ENCODE measurements at regions not wholly inside any gene's neighbourhood (a gene's known extent, or its start where the extent isn't known, plus 50 kb on each side); places are given as distances from the start of the nearest gene placed in this dataset.

DNA sequence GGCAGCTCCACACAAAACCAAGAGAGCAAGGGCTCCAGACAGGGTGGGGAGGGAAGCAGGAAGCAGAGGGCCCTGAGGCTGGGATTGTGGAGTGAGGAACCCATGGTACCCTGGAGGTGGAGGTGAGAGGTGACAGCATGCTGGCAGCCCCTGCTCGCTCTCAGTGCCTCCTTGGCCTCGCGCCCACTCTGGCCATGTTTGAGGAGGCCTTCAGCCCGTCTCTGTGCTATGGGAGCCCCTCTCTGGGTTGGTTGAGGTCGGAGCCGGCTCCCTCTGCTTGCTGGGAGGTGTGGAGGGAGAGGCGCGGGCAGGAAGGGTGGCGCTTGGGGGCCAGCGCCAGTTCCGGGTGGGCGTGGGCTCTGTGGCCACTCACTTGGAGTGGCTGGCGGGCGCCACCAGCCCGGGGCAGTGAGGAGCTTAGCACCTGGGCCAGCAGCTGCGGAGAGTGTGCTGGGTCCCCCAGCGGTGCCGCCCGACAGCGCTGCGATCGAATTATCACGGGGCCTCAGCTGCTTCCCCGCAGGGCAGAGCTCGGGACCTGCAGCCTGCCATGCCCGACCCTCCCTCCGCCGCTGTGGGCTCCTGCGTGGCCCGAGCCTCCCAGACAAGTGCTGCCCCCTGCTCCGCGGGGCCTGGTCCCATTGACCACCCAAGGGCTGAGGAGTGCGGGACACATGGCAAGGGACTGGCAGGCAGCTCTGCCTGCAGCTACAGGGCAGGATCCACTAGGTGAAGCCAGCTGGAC lies 196.0 kb downstream of the DACT1 start:
- DNase-seq (ENCODE audit: extremely low spot score), result no peak
- Histone ChIP-seq H3K27me3 (no peaks in the 10 kb centered on the region), H3K4me3 (no peak overlapping the region), H3K4me1 (no peaks in the 10 kb centered on the region), H3K27ac (replicated peaks in 1 of 4) (no peak overlapping the region), H3K36me3 (no peaks in the 10 kb centered on the region), H3K9me3 (no peaks in the 10 kb centered on the region)
- intact Hi-C loops (cut with DNase I), result no loop called here
- WGBS, result 100% methylated on average over 1 of the region's 33 CpGs
- TF ChIP-seq POLR2A (IDR thresholded peaks at IDR 0.05; ENCODE audit: low read depth), result no peak
- TF ChIP-seq EP300 (IDR thresholded peaks at IDR 0.05), result no peak
- TF ChIP-seq, protein P1, sequence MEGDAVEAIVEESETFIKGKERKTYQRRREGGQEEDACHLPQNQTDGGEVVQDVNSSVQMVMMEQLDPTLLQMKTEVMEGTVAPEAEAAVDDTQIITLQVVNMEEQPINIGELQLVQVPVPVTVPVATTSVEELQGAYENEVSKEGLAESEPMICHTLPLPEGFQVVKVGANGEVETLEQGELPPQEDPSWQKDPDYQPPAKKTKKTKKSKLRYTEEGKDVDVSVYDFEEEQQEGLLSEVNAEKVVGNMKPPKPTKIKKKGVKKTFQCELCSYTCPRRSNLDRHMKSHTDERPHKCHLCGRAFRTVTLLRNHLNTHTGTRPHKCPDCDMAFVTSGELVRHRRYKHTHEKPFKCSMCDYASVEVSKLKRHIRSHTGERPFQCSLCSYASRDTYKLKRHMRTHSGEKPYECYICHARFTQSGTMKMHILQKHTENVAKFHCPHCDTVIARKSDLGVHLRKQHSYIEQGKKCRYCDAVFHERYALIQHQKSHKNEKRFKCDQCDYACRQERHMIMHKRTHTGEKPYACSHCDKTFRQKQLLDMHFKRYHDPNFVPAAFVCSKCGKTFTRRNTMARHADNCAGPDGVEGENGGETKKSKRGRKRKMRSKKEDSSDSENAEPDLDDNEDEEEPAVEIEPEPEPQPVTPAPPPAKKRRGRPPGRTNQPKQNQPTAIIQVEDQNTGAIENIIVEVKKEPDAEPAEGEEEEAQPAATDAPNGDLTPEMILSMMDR (IDR thresholded peaks at IDR 0.05), result no peak
- no peak for TF ChIP-seq POLR2AphosphoS5 (IDR thresholded peaks at IDR 0.05)

DNA sequence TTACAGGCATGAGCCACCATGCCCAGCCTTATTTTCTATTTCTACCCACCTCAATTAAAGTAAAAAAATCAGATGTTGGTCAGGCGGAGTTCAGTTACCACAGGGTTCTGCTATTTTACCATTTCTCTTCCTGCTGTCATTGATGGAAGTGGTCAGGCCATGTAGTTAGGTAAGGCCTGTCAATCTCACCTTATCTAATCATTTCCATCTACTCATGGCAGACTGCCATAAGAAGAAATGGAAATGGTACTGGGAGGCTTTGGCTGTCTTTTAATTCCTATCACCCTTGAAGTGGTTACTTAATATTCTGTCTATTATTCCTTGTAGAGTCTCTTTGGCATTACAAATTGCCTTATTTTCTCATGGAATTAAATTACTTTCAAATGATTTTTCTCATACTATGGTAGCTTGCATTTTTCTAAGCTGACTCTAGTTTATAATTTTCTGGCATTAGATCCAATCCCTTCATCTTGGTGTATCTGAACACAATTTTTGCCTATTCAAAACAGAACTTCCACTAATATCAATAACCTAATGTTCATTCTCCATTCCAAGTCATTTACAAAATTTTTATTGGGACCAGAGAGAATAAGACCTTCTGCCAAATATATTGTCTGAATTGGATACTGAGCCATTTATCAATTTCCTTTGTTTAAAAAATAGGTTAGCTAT lies 198.7 kb downstream of the DACT1 start:
- H3K4me1 ChIP-seq, result no peaks in the 10 kb centered on the region
- intact Hi-C loops (cut with DNase I), result no loop called here
- H3K4me3 ChIP-seq, result no peak overlapping the region
- H3K36me3 ChIP-seq, result no peaks in the 10 kb centered on the region
- H3K27ac ChIP-seq (replicated peaks in 1 of 4), result no peak overlapping the region
- WGBS, result 100% methylated on average over 1 of the region's 1 CpG
- H3K9me3 ChIP-seq, result no peaks in the 10 kb centered on the region
- no peak for TF ChIP-seq POLR2AphosphoS5 (IDR thresholded peaks at IDR 0.05)
- TF ChIP-seq, protein P1 (IDR thresholded peaks at IDR 0.05), result no peak
- no peak for TF ChIP-seq POLR2A (IDR thresholded peaks at IDR 0.05; ENCODE audit: low read depth)
- no peak for TF ChIP-seq EP300 (IDR thresholded peaks at IDR 0.05)
- no peaks in the 10 kb centered on the region for H3K27me3 ChIP-seq
- DNase-seq (ENCODE audit: extremely low spot score), result no peak

DNA sequence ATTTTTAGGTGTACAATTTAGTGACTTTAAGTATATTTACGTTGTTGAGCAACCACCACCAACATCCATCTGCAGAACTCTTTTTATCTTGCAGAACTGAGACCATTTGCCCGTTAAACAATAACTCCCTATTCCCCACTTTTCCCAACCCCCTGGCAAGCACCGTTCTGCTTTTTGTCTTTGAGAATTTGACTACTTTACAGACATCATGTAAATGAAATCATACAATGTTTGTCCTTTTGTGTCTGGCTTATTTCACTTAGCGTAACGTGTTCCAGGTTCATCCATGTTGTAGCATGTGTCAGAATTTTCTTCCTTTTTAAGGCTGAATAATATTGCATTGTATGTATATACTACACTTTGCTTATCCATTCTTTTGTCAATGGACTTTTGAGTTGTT lies 201.5 kb downstream of the DACT1 start:
- Histone ChIP-seq H3K27me3 (no peaks in the 10 kb centered on the region), H3K4me1 (no peaks in the 10 kb centered on the region), H3K4me3 (no peak overlapping the region), H3K27ac (replicated peaks in 1 of 4) (no peak overlapping the region), H3K36me3 (no peaks in the 10 kb centered on the region), H3K9me3 (no peaks in the 10 kb centered on the region)
- DNase-seq (ENCODE audit: extremely low spot score), result no peak
- 67% methylated on average over 5 of the region's 5 CpGs for WGBS
- TF ChIP-seq, protein P1 (IDR thresholded peaks at IDR 0.05), result no peak
- TF ChIP-seq EP300 (IDR thresholded peaks at IDR 0.05) (no peak), POLR2A (IDR thresholded peaks at IDR 0.05; ENCODE audit: low read depth) (no peak), POLR2AphosphoS5 (IDR thresholded peaks at IDR 0.05) (no peak)
- intact Hi-C loops (cut with DNase I), result no loop called here

DNA sequence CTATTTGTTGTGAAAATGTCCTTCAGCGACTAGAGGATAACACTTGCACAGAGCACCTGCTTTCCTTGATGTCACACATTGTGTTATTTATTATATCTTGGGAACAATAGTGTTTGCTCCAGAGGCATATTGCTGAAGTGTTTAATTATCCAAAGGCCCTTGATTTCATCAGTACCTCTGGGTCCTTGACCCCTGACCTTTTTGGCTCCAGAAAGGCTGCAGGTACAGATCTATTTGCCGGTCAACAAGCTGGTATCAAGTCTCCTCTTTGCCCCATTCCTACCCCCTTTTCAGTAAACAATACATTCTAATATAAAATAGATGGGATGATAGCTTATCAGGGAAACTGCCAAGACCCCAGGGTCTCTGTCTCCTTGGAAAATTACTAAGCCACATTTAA lies 206.8 kb downstream of the DACT1 start:
- no peaks in the 10 kb centered on the region for H3K9me3 ChIP-seq
- no peaks in the 10 kb centered on the region for H3K4me1 ChIP-seq
- 93% methylated on average over 2 of the region's 2 CpGs for WGBS
- no peak overlapping the region for H3K4me3 ChIP-seq
- TF ChIP-seq EP300 (IDR thresholded peaks at IDR 0.05) (no peak), POLR2AphosphoS5 (IDR thresholded peaks at IDR 0.05) (no peak)
- TF ChIP-seq, protein P1 (IDR thresholded peaks at IDR 0.05), result no peak
- intact Hi-C loops (cut with DNase I), result no loop called here
- H3K27ac ChIP-seq (replicated peaks in 1 of 4), result no peak overlapping the region
- H3K36me3 ChIP-seq, result no peaks in the 10 kb centered on the region
- no peak for DNase-seq (ENCODE audit: extremely low spot score)
- H3K27me3 ChIP-seq, result no peaks in the 10 kb centered on the region
